GM12878 (cell line): ENCODE measurements at regions not wholly inside any gene's neighbourhood (a gene's known extent, or its start where the extent isn't known, plus 50 kb on each side); places are given as distances from the start of the nearest gene placed in this dataset.

ENCODE experiments used
- ATAC-seq: fragments of 200-7000 bp; cut with Tn5 transposase; 3 replicates; pipeline ENCODE4 v1.9.1; 2020; ENCODE audit warnings: mild to moderate bottlenecking, moderate library complexity
- BruUV-seq: library from RNA; stranded (reverse); fragments of 400-500 nt; replicated peaks from 2 replicates; lab custom pipeline; 2021; lab: Mats Ljungman, UMichigan
- CTCF ChIA-PET: fragments of 300-600 bp; sonication (Branson Sonifier 250); formaldehyde crosslinking; extraction: SDS; loops from one replicate; lab custom pipeline; 2021; ENCODE audit warnings: inconsistent platforms; lab: Yijun Ruan, JAX
- POLR2A ChIA-PET: fragments of 350-600 bp; formaldehyde crosslinking; extraction: SDS; loops from one replicate; lab custom pipeline; 2021; ENCODE audit warnings: inconsistent platforms; lab: Charles Lee
- RAD21 ChIA-PET: fragments of 300-600 bp; sonication (Branson Sonifier 250); formaldehyde crosslinking; loops from one replicate; lab custom pipeline; 2023; ENCODE audit warnings: antibody characterized with exemption; ENCODE audit not compliant: unreplicated experiment; lab: Charles Lee
- SMC1A ChIA-PET: fragments of 300-600 bp; sonication (Branson Sonifier 250); formaldehyde crosslinking; loops from one replicate; lab custom pipeline; 2023; ENCODE audit not compliant: unreplicated experiment, uncharacterized antibody; lab: Charles Lee
- DNase-seq: peaks from one replicate; pipeline ENCODE4 v3.0.0-alpha.2; 2011; ENCODE audit warnings: low read depth, low spot score
- FAIRE-seq: peaks from 3 replicates; lab custom pipeline; 2011; peaks lifted over from hg19 to GRCh38; lab: Jason Lieb, UNC
- H2AFZ ChIP-seq: 2 replicates; pipeline ENCODE4 v1.6.0; 2011; ENCODE audit warnings: low read depth, low read length, control low read depth; ENCODE audit not compliant: control insufficient read depth
- H3K27ac ChIP-seq: 2 replicates; pipeline ENCODE4 v1.5.1; 2011; ENCODE audit warnings: control low read depth; ENCODE audit not compliant: control insufficient read depth, insufficient read depth
- H3K27me3 ChIP-seq, 2 experiments: replicated peaks in 1 of 2; 2 replicates each; pipeline versions ENCODE4 v1.6.0 to v1.6.1; 2011; ENCODE audit warnings: low read length in 1 of 2; ENCODE audit not compliant: control insufficient read depth in 2 of 2, insufficient read depth in 2 of 2
- H3K36me3 ChIP-seq, 2 experiments: 2 replicates each; pipeline ENCODE4 v1.5.1; 2011; ENCODE audit warnings: low read length in 1 of 2; ENCODE audit not compliant: control insufficient read depth in 2 of 2, insufficient read depth in 2 of 2
- H3K4me1 ChIP-seq: 2 replicates; pipeline ENCODE4 v1.6.1; 2011; ENCODE audit warnings: mild to moderate bottlenecking, low read length, moderate library complexity, mixed read lengths; ENCODE audit not compliant: control insufficient read depth, insufficient read depth
- H3K4me2 ChIP-seq: 2 replicates; pipeline ENCODE4 v1.6.0; 2011; ENCODE audit warnings: control low read depth; ENCODE audit not compliant: control insufficient read depth, insufficient read depth
- H3K4me3 ChIP-seq: fragments of 200-600 bp; sonication (generic); 2 replicates; pipeline ENCODE4 v1.5.1; 2016
- H3K79me2 ChIP-seq: 2 replicates; pipeline ENCODE4 v1.6.0; 2011; ENCODE audit warnings: low read length; ENCODE audit not compliant: control insufficient read depth, insufficient read depth
- H3K9ac ChIP-seq: 2 replicates; pipeline ENCODE4 v1.8.0; 2011; ENCODE audit warnings: low read length, control low read depth, mixed read lengths; ENCODE audit not compliant: control insufficient read depth, insufficient read depth
- H3K9me3 ChIP-seq: replicated peaks from 3 replicates; pipeline ENCODE4 v1.5.1; 2011; ENCODE audit warnings: mild to moderate bottlenecking, low read length; ENCODE audit not compliant: control insufficient read depth, insufficient read depth
- H4K20me1 ChIP-seq: 2 replicates; pipeline ENCODE4 v1.6.0; 2011; ENCODE audit not compliant: control insufficient read depth, insufficient read depth
- ATF7 ChIP-seq: fragments of 450-650 bp; IDR thresholded peaks from 2 replicates; pipeline ENCODE4 v1.6.1; 2016; ENCODE audit warnings: low read depth, mild to moderate bottlenecking
- CREB1 ChIP-seq: IDR thresholded peaks from 2 replicates; pipeline ENCODE4 v1.6.1; 2012; ENCODE audit warnings: low read depth, mild to moderate bottlenecking, inconsistent platforms
- EED ChIP-seq: sonication (generic); IDR thresholded peaks from 2 replicates; pipeline ENCODE4 v1.6.1; 2016; ENCODE audit warnings: antibody characterized with exemption, low read depth
- ZBTB11 ChIP-seq: fragments of 450-650 bp; formaldehyde crosslinking; IDR thresholded peaks from 2 replicates; pipeline ENCODE4 v1.5.0; 2022; ENCODE audit warnings: mild to moderate bottlenecking, missing genetic modification characterization
- ZNF207 ChIP-seq: fragments of 450-650 bp; IDR thresholded peaks from 2 replicates; pipeline ENCODE4 v1.6.1; 2014; ENCODE audit warnings: antibody characterized with exemption, mild to moderate bottlenecking, borderline replicate concordance
- WGBS: methylation state at CpG from one replicate; pipeline ENCODE4 v1.1.6; 2016; ENCODE audit warnings: low lambda C conversion rate; ENCODE audit not compliant: insufficient replicate concordance, insufficient coverage; ENCODE audit errors: missing lambda C conversion rate; 5-methylcytosine and 5-hydroxymethylcytosine counted together
- in situ Hi-C: fragments of 300-500 bp; cut with MboI; formaldehyde crosslinking; loops from 9 replicates; pipeline ENCODE4 v1.14.3; 2018; ENCODE audit warnings: mixed read lengths
- intact Hi-C: fragments of 100-400 bp; cut with micrococcal nuclease; formaldehyde crosslinking; loops from one replicate; pipeline ENCODE4 v1.14.2; 2022; ENCODE audit not compliant: unreplicated experiment
- TF ChIP-seq, protein P1 (sequence below): fragments of 450-650 bp; IDR thresholded peaks from 2 replicates; pipeline ENCODE4 v1.6.1; 2017; ENCODE audit warnings: antibody characterized with exemption, mild to moderate bottlenecking, moderate library complexity

DNA sequence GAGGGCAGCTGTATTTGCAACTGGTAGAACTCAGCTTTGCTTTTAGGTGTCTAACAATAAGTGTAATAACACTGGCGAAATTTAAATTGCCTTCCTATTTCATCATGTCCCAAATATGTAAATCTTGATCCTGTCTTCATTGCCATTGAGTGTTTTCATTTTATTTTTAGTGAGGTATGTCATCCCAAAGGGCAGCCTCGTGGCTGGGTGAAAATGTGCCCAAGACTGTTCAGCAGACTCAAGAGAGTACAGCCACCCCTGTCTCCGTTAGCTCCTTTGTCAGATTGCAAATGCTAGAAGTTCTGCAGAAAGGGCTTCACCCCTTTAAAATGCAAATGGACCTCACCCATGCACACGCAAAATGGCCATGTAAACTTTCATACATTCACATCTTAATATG is 278.8 kb downstream of the RND3 start:
- no peak for FAIRE-seq
- Histone ChIP-seq H3K9ac (no peak overlapping the region), H4K20me1 (no peaks in the 10 kb centered on the region), H3K27me3 (no peaks in the 10 kb centered on the region), H3K27ac (no peak overlapping the region), H3K9me3 (no peaks in the 10 kb centered on the region), H2AFZ (no peak overlapping the region), H3K36me3 (no peaks in the 10 kb centered on the region), H3K4me3 (no peak overlapping the region), H3K79me2 (no peaks in the 10 kb centered on the region), H3K4me1 (no peaks in the 10 kb centered on the region), H3K4me2 (no peak overlapping the region)
- no TSS peak for BruUV-seq
- ATAC-seq = no peak
- intact Hi-C loops = no loop called here
- ChIA-PET SMC1A (interaction anchor here (1.0 kb wide), 1 partner anchor 118 kb away, joined by 3 read pairs; no protein-coding TSS in a partner anchor), RAD21 (no interaction called here), POLR2A (no interaction called here), CTCF (no interaction called here)
- in situ Hi-C loops = no loop called here
- no peak for DNase-seq
- TF ChIP-seq ZNF207 = no peak
- TF ChIP-seq, protein P1, sequence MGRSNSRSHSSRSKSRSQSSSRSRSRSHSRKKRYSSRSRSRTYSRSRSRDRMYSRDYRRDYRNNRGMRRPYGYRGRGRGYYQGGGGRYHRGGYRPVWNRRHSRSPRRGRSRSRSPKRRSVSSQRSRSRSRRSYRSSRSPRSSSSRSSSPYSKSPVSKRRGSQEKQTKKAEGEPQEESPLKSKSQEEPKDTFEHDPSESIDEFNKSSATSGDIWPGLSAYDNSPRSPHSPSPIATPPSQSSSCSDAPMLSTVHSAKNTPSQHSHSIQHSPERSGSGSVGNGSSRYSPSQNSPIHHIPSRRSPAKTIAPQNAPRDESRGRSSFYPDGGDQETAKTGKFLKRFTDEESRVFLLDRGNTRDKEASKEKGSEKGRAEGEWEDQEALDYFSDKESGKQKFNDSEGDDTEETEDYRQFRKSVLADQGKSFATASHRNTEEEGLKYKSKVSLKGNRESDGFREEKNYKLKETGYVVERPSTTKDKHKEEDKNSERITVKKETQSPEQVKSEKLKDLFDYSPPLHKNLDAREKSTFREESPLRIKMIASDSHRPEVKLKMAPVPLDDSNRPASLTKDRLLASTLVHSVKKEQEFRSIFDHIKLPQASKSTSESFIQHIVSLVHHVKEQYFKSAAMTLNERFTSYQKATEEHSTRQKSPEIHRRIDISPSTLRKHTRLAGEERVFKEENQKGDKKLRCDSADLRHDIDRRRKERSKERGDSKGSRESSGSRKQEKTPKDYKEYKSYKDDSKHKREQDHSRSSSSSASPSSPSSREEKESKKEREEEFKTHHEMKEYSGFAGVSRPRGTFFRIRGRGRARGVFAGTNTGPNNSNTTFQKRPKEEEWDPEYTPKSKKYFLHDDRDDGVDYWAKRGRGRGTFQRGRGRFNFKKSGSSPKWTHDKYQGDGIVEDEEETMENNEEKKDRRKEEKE = no peak
- WGBS = 0% methylated on average over 4 of the region's 4 CpGs

DNA sequence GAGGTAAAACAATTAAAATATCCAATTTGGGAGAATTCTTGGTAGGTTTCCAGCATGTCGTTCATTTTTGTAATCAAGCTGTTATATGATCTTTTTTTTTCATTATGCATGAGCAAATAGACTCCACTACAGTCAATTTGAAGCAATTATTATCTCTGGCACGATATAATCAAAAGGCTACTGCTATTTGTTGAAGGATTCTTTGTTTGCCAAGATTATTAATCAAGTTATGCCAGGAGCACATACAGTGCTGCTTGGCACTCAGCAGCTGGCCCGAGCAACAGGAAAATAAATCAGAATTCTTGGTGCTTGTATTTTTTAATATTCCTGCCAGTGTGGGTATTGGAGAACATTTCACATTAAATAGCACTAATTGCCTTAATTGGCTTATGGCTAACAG is 279.5 kb downstream of the RND3 start:
- CTCF ChIA-PET = no interaction called here
- Histone ChIP-seq H3K9me3 (no peaks in the 10 kb centered on the region), H3K36me3 (no peaks in the 10 kb centered on the region), H3K27ac (no peak overlapping the region), H3K27me3 (no peaks in the 10 kb centered on the region), H3K4me3 (no peak overlapping the region), H2AFZ (no peak overlapping the region), H3K4me1 (no peaks in the 10 kb centered on the region), H4K20me1 (no peaks in the 10 kb centered on the region), H3K9ac (no peak overlapping the region), H3K79me2 (no peaks in the 10 kb centered on the region), H3K4me2 (no peak overlapping the region)
- in situ Hi-C loops (no loop called here), intact Hi-C loops (no loop called here)
- RAD21 ChIA-PET = no interaction called here
- DNase-seq (no peak), ATAC-seq (no peak), FAIRE-seq (no peak)
- POLR2A ChIA-PET = no interaction called here
- WGBS = 0% methylated on average over 3 of the region's 3 CpGs
- SMC1A ChIA-PET = interaction anchor here (0.7 kb wide), 1 partner anchor 9 kb away, joined by 3 read pairs; no protein-coding TSS in a partner anchor
- no TSS peak for BruUV-seq
- no peak for TF ChIP-seq ZBTB11
- TF ChIP-seq EED = no peak
- TF ChIP-seq CREB1 = no peak
- TF ChIP-seq ATF7 = no peak
